Naive thymus-derived CD4-positive, alpha-beta T cell (primary cell): ENCODE measurements at regions not wholly inside any gene's neighbourhood (a gene's known extent, or its start where the extent isn't known, plus 50 kb on each side); places are given as distances from the start of the nearest gene placed in this dataset.

Experiments used
- ATAC-seq: fragments of 150-1000 bp; cut with Tn5 transposase; 2 replicates; pipeline ENCODE4 v1.10.0; 2021; ENCODE audit warnings: mild to moderate bottlenecking, moderate library complexity
- CTCF ChIA-PET: fragments of 350-600 bp; sonication (Branson Sonifier 250); formaldehyde crosslinking; loops from one replicate; lab custom pipeline; 2021; ENCODE audit warnings: antibody characterized with exemption; lab: Charles Lee
- POLR2A ChIA-PET: fragments of 350-600 bp; sonication (Branson Sonifier 250); formaldehyde crosslinking; loops from one replicate; lab custom pipeline; 2021; ENCODE audit warnings: antibody characterized with exemption, inconsistent platforms; lab: Charles Lee
- DNase-seq, 9 donors: peaks; one replicate each; pipeline versions ENCODE4 v3.0.0 to v3.0.0-alpha.2; 2020 to 2022; ENCODE audit warnings: mixed read lengths in 1 of 9
- H3K27ac ChIP-seq: one replicate; pipeline ENCODE4 v1.7.0; 2013; ENCODE audit warnings: mild to moderate bottlenecking, low read depth, low read length, moderate library complexity
- H3K27me3 ChIP-seq, 2 donors: one replicate each; pipeline ENCODE4 v1.7.0; 2013; ENCODE audit warnings: low read length in 2 of 2, mild to moderate bottlenecking in 2 of 2, moderate library complexity in 2 of 2; ENCODE audit not compliant: control insufficient read depth in 2 of 2, insufficient read depth in 2 of 2
- H3K36me3 ChIP-seq, 3 experiments: 1 replicate in 2 of 3; 2 replicates in 1 of 3; pipeline ENCODE4 v1.7.0; 2013; ENCODE audit warnings: low read length in 3 of 3, mild to moderate bottlenecking in 3 of 3, moderate library complexity in 1 of 3; ENCODE audit not compliant: insufficient read depth in 3 of 3, control insufficient read depth in 2 of 3
- H3K4me1 ChIP-seq, 2 donors: one replicate each; pipeline ENCODE4 v1.7.0; 2013; ENCODE audit warnings: low read length in 2 of 2, mild to moderate bottlenecking in 2 of 2, moderate library complexity in 1 of 2; ENCODE audit not compliant: control insufficient read depth in 2 of 2, insufficient read depth in 2 of 2
- H3K4me3 ChIP-seq: 2 replicates; pipeline ENCODE4 v1.7.0; 2013; ENCODE audit warnings: mild to moderate bottlenecking, low read length
- H3K9me3 ChIP-seq, 3 experiments: 1 replicate in 2 of 3; 2 replicates in 1 of 3; pipeline ENCODE4 v1.7.0; 2013; ENCODE audit warnings: low read length in 3 of 3; ENCODE audit not compliant: control insufficient read depth in 2 of 3
- H3K27ac Mint-ChIP-seq, 9 donors: one replicate each; pipeline ENCODE4 v1.8.0; 2020 to 2022; ENCODE audit warnings: mixed read lengths in 9 of 9, mild to moderate bottlenecking in 8 of 9, moderate library complexity in 5 of 9, inconsistent platforms in 2 of 9
- H3K27me3 Mint-ChIP-seq, 5 donors: one replicate each; pipeline ENCODE4 v1.8.0; 2021 to 2022; ENCODE audit warnings: mixed read lengths in 5 of 5, mild to moderate bottlenecking in 1 of 5
- H3K36me3 Mint-ChIP-seq, 5 donors: one replicate each; pipeline ENCODE4 v1.8.0; 2020 to 2022; ENCODE audit warnings: mixed read lengths in 5 of 5, mild to moderate bottlenecking in 3 of 5, inconsistent platforms in 1 of 5
- H3K4me1 Mint-ChIP-seq, 7 donors: one replicate each; pipeline ENCODE4 v1.8.0; 2020 to 2022; ENCODE audit warnings: mixed read lengths in 7 of 7, mild to moderate bottlenecking in 3 of 7, inconsistent platforms in 1 of 7
- H3K4me3 Mint-ChIP-seq, 10 donors: one replicate each; pipeline ENCODE4 v1.8.0; 2020 to 2022; ENCODE audit warnings: mild to moderate bottlenecking in 10 of 10, mixed read lengths in 10 of 10, moderate library complexity in 6 of 10, inconsistent platforms in 2 of 10
- H3K9me3 Mint-ChIP-seq, 11 donors: one replicate each; pipeline ENCODE4 v1.8.0; 2020 to 2022; ENCODE audit warnings: mixed read lengths in 11 of 11, mild to moderate bottlenecking in 4 of 11, inconsistent platforms in 1 of 11, moderate library complexity in 1 of 11
- intact Hi-C, 2 donors: fragments of 100-400 bp; cut with micrococcal nuclease; formaldehyde crosslinking; loops; one replicate each; pipeline ENCODE4 v1.15.1; 2023

DNA sequence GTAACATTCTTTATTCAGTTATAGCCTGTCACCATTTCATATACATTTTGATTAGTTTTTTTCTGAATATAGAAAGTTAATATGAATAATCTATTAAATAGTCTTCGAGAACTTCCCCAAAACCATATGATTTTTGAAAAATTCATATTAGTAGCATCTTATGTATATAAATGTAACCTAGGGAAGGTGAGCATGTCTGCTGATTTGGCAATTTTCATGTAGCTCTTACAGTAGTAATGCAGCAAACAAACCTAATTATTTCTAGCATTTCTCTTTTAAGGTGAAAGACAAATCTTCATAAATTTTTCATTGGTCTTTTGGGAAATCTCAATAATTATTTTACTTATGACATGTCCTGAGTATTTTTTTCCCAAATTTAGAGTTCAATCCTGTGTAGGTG, 939.0 kb downstream of the TBC1D32 start:
- Histone ChIP-seq H3K9me3 (no peaks in the 10 kb centered on the region), H3K27ac (no peak overlapping the region), H3K4me1 (no peaks in the 10 kb centered on the region), H3K27me3 (no peaks in the 10 kb centered on the region), H3K4me3 (no peak overlapping the region), H3K36me3 (no peaks in the 10 kb centered on the region)
- ChIA-PET POLR2A (no interaction called here), CTCF (no interaction called here)
- DNase-seq, result no peak
- peaks cover 0 to 7% (median 0%) of the 10 kb centered on the region in 11 donors for H3K9me3 Mint-ChIP-seq
- no peaks in the 10 kb centered on the region for H3K36me3 Mint-ChIP-seq
- no peak overlapping the region for H3K27ac Mint-ChIP-seq
- H3K4me1 Mint-ChIP-seq, result no peaks in the 10 kb centered on the region
- no peaks in the 10 kb centered on the region for H3K27me3 Mint-ChIP-seq
- no peak overlapping the region for H3K4me3 Mint-ChIP-seq
- no peak for ATAC-seq
- intact Hi-C loops, result no loop called here

DNA sequence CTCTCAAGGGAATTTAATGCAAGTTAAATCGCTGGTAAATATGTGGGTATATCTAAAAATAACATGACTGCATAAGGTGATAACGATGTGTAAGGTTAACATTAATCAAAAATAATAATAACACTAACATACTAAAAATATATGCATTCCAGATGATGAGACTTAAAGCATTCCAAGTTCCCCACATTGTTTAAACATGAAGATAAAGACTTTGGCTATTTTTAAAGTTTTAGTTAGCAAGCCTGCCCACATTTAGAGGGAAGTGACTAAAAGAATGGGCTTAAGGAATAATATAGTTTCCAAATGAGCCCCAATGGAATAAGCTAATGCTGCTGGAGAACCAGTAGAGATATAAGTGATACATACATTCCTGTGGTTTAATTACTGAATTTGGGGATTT, 941.3 kb downstream of the TBC1D32 start:
- Histone ChIP-seq H3K9me3 (no peaks in the 10 kb centered on the region), H3K27me3 (no peaks in the 10 kb centered on the region), H3K4me1 (no peaks in the 10 kb centered on the region), H3K36me3 (no peaks in the 10 kb centered on the region), H3K4me3 (no peak overlapping the region), H3K27ac (no peak overlapping the region)
- ChIA-PET CTCF (no interaction called here), POLR2A (no interaction called here)
- ATAC-seq, result no peak
- no peak for DNase-seq
- Mint-ChIP-seq H3K27ac (no peak overlapping the region), H3K9me3 (peaks cover 0 to 7% (median 0%) of the 10 kb centered on the region in 11 donors), H3K4me3 (no peak overlapping the region), H3K27me3 (no peaks in the 10 kb centered on the region), H3K4me1 (no peaks in the 10 kb centered on the region), H3K36me3 (no peaks in the 10 kb centered on the region)
- intact Hi-C loops, result no loop called here

DNA sequence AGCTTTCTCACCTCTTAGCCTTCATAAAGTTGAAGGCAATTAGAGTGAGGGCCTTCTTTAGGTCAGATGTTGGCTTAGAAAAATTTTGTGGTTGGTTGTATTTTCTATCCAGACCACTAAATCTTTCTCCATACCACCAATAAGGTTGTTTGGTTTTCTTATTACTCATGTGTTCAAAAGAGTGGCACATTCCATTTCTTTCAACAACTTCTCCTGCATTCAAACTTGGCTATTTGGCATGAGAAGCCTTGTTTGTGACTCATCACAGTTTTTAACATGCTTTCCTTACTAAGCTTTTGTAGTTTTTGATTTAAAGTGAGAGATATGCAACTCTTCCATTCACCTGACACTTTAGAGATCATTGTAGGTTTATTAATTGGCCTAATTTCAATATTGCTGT, 949.6 kb downstream of the TBC1D32 start:
- no peaks in the 10 kb centered on the region for H3K9me3 ChIP-seq
- H3K27me3 ChIP-seq, result no peaks in the 10 kb centered on the region
- no peaks in the 10 kb centered on the region for H3K27me3 Mint-ChIP-seq
- no peaks in the 10 kb centered on the region for H3K36me3 Mint-ChIP-seq
- no peaks in the 10 kb centered on the region for H3K4me1 ChIP-seq
- no peak overlapping the region for H3K4me3 ChIP-seq
- H3K27ac Mint-ChIP-seq, result no peak overlapping the region
- ATAC-seq (no peak), DNase-seq (no peak)
- no peaks in the 10 kb centered on the region for H3K36me3 ChIP-seq
- ChIA-PET CTCF (no interaction called here), POLR2A (no interaction called here)
- intact Hi-C loops, result loop anchor here in 1 of 2 donors (5.0 kb wide), 1 partner anchor 1173 kb away; no protein-coding TSS in a partner anchor
- no peak overlapping the region for H3K27ac ChIP-seq
- no peaks in the 10 kb centered on the region for H3K4me1 Mint-ChIP-seq
- no peak overlapping the region for H3K4me3 Mint-ChIP-seq
- no peaks in the 10 kb centered on the region for H3K9me3 Mint-ChIP-seq

DNA sequence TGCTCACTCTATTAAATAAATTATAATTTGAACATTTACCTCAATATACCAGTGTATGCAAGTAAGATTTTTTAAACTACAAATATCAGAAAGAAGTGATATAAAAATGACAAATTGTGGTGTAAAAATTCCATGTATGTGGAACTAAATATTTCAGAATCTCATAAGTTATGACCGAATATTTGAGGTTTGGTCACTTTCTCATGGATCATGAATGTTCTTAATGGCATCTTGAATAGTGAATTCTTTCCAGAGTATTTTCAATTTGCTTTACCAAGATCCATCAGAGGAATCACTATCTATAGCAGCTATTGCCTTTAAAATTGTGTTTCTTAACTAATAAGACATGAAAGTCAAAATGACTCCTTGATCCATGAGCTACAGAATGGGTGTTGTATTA, 950.6 kb downstream of the TBC1D32 start:
- H3K27ac Mint-ChIP-seq, result no peak overlapping the region
- Histone ChIP-seq H3K4me3 (no peak overlapping the region), H3K27ac (no peak overlapping the region), H3K9me3 (no peaks in the 10 kb centered on the region), H3K36me3 (no peaks in the 10 kb centered on the region), H3K4me1 (no peaks in the 10 kb centered on the region), H3K27me3 (no peaks in the 10 kb centered on the region)
- H3K4me3 Mint-ChIP-seq, result no peak overlapping the region
- H3K9me3 Mint-ChIP-seq, result no peaks in the 10 kb centered on the region
- intact Hi-C loops, result loop anchor here in 1 of 2 donors (5.0 kb wide), 1 partner anchor 1174 kb away; no protein-coding TSS in a partner anchor
- ATAC-seq (no peak), DNase-seq (no peak)
- no peaks in the 10 kb centered on the region for H3K36me3 Mint-ChIP-seq
- H3K4me1 Mint-ChIP-seq, result no peaks in the 10 kb centered on the region
- ChIA-PET POLR2A (no interaction called here), CTCF (no interaction called here)
- H3K27me3 Mint-ChIP-seq, result no peaks in the 10 kb centered on the region

DNA sequence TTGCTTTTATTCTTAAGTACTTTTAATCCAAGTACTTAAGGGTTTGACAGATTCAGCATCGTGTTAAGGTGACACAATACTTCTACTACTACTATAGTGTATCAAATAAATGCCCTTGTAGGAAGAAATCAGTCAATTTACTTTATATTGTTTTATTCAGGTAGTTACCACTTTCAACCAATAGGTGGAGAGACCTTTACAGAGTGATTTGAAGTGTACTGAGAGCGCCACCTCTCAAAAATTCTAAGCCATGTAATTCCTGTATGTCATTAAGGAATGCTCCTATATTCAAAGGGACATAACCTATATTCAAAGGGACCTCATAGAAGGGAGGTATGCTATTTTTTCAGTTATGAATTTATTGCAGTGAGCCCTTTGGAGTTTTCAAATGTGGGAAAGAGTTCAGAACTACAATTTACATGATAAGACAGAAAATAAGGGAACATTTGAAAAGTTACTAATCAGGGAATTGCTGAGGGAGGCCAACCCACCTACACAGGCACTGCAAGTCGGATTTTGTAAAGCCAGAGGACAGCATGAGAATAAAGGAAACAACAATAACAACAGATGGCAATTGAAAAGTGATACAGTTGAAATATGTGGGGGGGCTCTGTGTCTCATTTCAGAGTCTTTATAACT, 955.6 kb downstream of the TBC1D32 start:
- H3K9me3 ChIP-seq, result no peaks in the 10 kb centered on the region
- H3K27ac ChIP-seq, result no peak overlapping the region
- ATAC-seq, result no peak
- Mint-ChIP-seq H3K27ac (no peak overlapping the region), H3K4me1 (no peaks in the 10 kb centered on the region), H3K9me3 (no peaks in the 10 kb centered on the region), H3K4me3 (no peak overlapping the region), H3K27me3 (no peaks in the 10 kb centered on the region), H3K36me3 (no peaks in the 10 kb centered on the region)
- H3K27me3 ChIP-seq, result no peaks in the 10 kb centered on the region
- DNase-seq, result peak in 1 of 9 donors; percentile 1
- no peaks in the 10 kb centered on the region for H3K4me1 ChIP-seq
- no peak overlapping the region for H3K4me3 ChIP-seq
- ChIA-PET POLR2A (no interaction called here), CTCF (no interaction called here)
- H3K36me3 ChIP-seq, result no peaks in the 10 kb centered on the region
- intact Hi-C loops, result no loop called here

DNA sequence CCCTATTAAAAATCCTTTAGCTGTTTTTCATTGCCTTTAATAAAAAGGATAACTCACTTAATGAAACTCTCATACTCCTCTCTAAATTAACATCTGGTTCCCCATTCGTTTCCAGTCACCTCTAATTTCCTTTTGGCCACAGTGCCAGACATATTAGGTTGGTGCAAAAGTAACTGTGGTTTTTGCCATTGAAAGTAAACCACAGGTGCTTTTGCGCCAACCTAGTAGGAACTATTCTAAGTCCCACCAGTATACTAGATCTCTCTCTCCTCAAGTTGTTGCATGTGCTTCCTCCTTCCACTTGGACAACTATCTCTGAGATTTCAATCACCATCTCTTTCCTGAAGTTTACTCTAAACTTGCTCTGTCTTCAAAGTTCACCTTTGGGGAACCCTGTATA, 961.1 kb downstream of the TBC1D32 start:
- Mint-ChIP-seq H3K4me1 (no peaks in the 10 kb centered on the region), H3K27ac (no peak overlapping the region), H3K9me3 (peaks cover 0 to 2% (median 0%) of the 10 kb centered on the region in 11 donors), H3K27me3 (no peaks in the 10 kb centered on the region), H3K36me3 (no peaks in the 10 kb centered on the region), H3K4me3 (no peak overlapping the region)
- ChIA-PET CTCF (no interaction called here), POLR2A (no interaction called here)
- intact Hi-C loops, result no loop called here
- H3K9me3 ChIP-seq, result no peaks in the 10 kb centered on the region
- no peak overlapping the region for H3K27ac ChIP-seq
- ATAC-seq, result no peak
- no peak overlapping the region for H3K4me3 ChIP-seq
- no peaks in the 10 kb centered on the region for H3K36me3 ChIP-seq
- no peaks in the 10 kb centered on the region for H3K27me3 ChIP-seq
- no peak for DNase-seq
- H3K4me1 ChIP-seq, result no peaks in the 10 kb centered on the region

DNA sequence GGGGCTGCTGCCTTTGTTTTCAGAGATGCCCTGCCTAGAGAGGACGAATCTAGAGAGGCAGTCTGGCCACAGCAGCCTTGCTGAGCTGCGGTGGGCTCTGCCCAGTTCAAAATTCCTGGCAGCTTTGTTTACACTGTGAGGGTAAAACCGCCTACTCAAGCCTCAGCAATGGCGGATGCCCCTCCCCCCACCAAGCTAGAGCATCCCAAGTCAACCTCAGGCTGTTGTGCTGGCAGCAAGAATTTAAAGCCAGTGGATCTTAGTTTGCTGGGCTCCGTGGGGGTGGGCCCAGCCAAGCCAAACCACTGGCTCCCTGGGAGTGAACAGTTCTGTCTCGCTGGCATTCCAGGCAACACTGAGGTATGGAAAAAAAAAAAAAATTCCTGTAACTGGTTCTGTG, 970.9 kb downstream of the TBC1D32 start:
- DNase-seq (no peak), ATAC-seq (no peak)
- no peak overlapping the region for H3K4me3 ChIP-seq
- no peaks in the 10 kb centered on the region for H3K27me3 ChIP-seq
- no peaks in the 10 kb centered on the region for H3K27me3 Mint-ChIP-seq
- ChIA-PET CTCF (no interaction called here), POLR2A (no interaction called here)
- no peaks in the 10 kb centered on the region for H3K4me1 ChIP-seq
- H3K4me1 Mint-ChIP-seq, result no peaks in the 10 kb centered on the region
- H3K36me3 Mint-ChIP-seq, result no peaks in the 10 kb centered on the region
- H3K9me3 ChIP-seq, result no peaks in the 10 kb centered on the region
- no peak overlapping the region for H3K27ac ChIP-seq
- peaks cover under 1 to 36% (median 13%) of the 10 kb centered on the region in 11 donors for H3K9me3 Mint-ChIP-seq
- H3K27ac Mint-ChIP-seq, result no peak overlapping the region
- no peak overlapping the region for H3K4me3 Mint-ChIP-seq
- H3K36me3 ChIP-seq, result no peaks in the 10 kb centered on the region
- intact Hi-C loops, result no loop called here
